HG03457 (cell line): ENCODE measurements at regions not wholly inside any gene's neighbourhood (a gene's known extent, or its start where the extent isn't known, plus 50 kb on each side); places are given as distances from the start of the nearest gene placed in this dataset.

Source experiments
- ATAC-seq: cut with Tn5 transposase; IDR thresholded peaks from one replicate; pipeline ENCODE4 v1.9.1; 2021; ENCODE audit warnings: moderate number of reproducible peaks; ENCODE audit not compliant: unreplicated experiment

- no peak for ATAC-seq
Measured at GRCh38 chr5:8376478-8376877, 507.5 kb downstream of the MTRR start.

GRCh38 chr5:8381972-8382371, 513.0 kb downstream of the MTRR start:
- ATAC-seq: no peak

- ATAC-seq: no peak
Measured at GRCh38 chr5:8382456-8382855, 513.5 kb downstream of the MTRR start.

GRCh38 chr5:8383616-8384015, 514.7 kb downstream of the MTRR start:
- no peak for ATAC-seq

GRCh38 chr5:8386719-8387288, 517.9 kb downstream of the MTRR start:
- ATAC-seq: no peak

GRCh38 chr5:8391911-8392310, 523.0 kb downstream of the MTRR start:
- no peak for ATAC-seq

GRCh38 chr5:8393240-8393639, 524.3 kb downstream of the MTRR start:
- no peak for ATAC-seq

GRCh38 chr5:8394965-8395364, 526.0 kb downstream of the MTRR start:
- ATAC-seq: no peak

- no peak for ATAC-seq
Measured at GRCh38 chr5:8396246-8396645, 527.3 kb downstream of the MTRR start.

- ATAC-seq: no peak
Measured at GRCh38 chr5:8396756-8397155, 527.8 kb downstream of the MTRR start.

- no peak for ATAC-seq
Measured at GRCh38 chr5:8399471-8399870, 530.5 kb downstream of the MTRR start.

GRCh38 chr5:8408258-8408657, 539.3 kb downstream of the MTRR start:
- no peak for ATAC-seq

GRCh38 chr5:8410618-8411017, 541.7 kb downstream of the MTRR start:
- no peak for ATAC-seq

GRCh38 chr5:8413975-8414374, 545.0 kb downstream of the MTRR start:
- ATAC-seq: no peak

GRCh38 chr5:8417316-8418048, 548.5 kb downstream of the MTRR start:
- no peak for ATAC-seq

- no peak for ATAC-seq
Measured at GRCh38 chr5:8418049-8418426, 549.1 kb downstream of the MTRR start.

GRCh38 chr5:8429778-8430758, 561.1 kb downstream of the MTRR start:
- no peak for ATAC-seq

- ATAC-seq: no peak
Measured at GRCh38 chr5:8434501-8434900, 565.6 kb downstream of the MTRR start.

- ATAC-seq: no peak
Measured at GRCh38 chr5:8436924-8437323, 568.0 kb downstream of the MTRR start.

GRCh38 chr5:8445139-8445538, 576.2 kb downstream of the MTRR start:
- no peak for ATAC-seq

- no peak for ATAC-seq
Measured at GRCh38 chr5:8446179-8446578, 577.2 kb downstream of the MTRR start.

GRCh38 chr5:8456846-8457186, 587.9 kb downstream of the MTRR start:
- ATAC-seq: no peak
